ENCODE measurements at regions not wholly inside any gene's neighbourhood (a gene's known extent, or its start where the extent isn't known, plus 50 kb on each side); places are given as distances from the start of the nearest gene placed in this dataset.

- TF ChIP-seq CTCF (IDR thresholded peaks at IDR 0.05) (no peak), IRF3 (IDR thresholded peaks at IDR 0.05; ENCODE audit: low read depth, low read length) (no peak), POLR2AphosphoS5 (IDR thresholded peaks at IDR 0.05; ENCODE audit: low read depth, low read length) (no peak), CHD2 (IDR thresholded peaks at IDR 0.05; ENCODE audit: low read length, partially characterized antibody) (no peak), SMC3 (IDR thresholded peaks at IDR 0.05; ENCODE audit: low read depth, low read length) (no peak), RAD21 (IDR thresholded peaks at IDR 0.05; ENCODE audit: low read length) (no peak)
Measured at GRCh38 chr6:5892669-5893068, 114.1 kb downstream of the NRN1 start.

Data from SK-N-SH (cell line).